HCT116 (cell line): ENCODE measurements at regions not wholly inside any gene's neighbourhood (a gene's known extent, or its start where the extent isn't known, plus 50 kb on each side); places are given as distances from the start of the nearest gene placed in this dataset.

Source experiments
- ATAC-seq: fragments of 200-7000 bp; cut with Tn5 transposase; 2 replicates; pipeline ENCODE4 v1.9.1; 2020; ENCODE audit warnings: mild to moderate bottlenecking, moderate library complexity
- BruUV-seq: library from RNA; stranded (reverse); fragments of 400-500 nt; replicated peaks from 2 replicates; lab custom pipeline; 2021; lab: Mats Ljungman, UMichigan
- CTCF ChIA-PET: fragments of 300-600 bp; sonication (Branson Sonifier 250); formaldehyde crosslinking; loops from one replicate; lab custom pipeline; 2021; ENCODE audit warnings: antibody characterized with exemption; lab: Charles Lee
- POLR2A ChIA-PET: fragments of 300-600, 350-600 bp; sonication (Branson Sonifier 250); formaldehyde crosslinking; loops from one replicate; lab custom pipeline; 2021; ENCODE audit warnings: antibody characterized with exemption; lab: Charles Lee
- RAD21 ChIA-PET, 2 experiments: fragments of 300-600 bp; sonication (Branson Sonifier 250); formaldehyde crosslinking; loops; one replicate each; lab custom pipeline; 2023; ENCODE audit warnings: low total read pairs in 2 of 2; ENCODE audit not compliant: uncharacterized antibody in 2 of 2, unreplicated experiment in 2 of 2, low non-redundant PET in 1 of 2; lab: Charles Lee
- DNase-seq: peaks from one replicate; pipeline ENCODE4 v3.0.0-alpha.2; 2010; ENCODE audit warnings: low read depth, low spot score
- H2AFZ ChIP-seq: fragments of 200-600 bp; shearing (Covaris generic), sonication (generic); 2 replicates; pipeline ENCODE4 v1.6.1; 2017; ENCODE audit warnings: low read depth, mixed run types, mixed read lengths, antibody characterized with exemption, low read length; ENCODE audit not compliant: poor library complexity, severe bottlenecking
- H3K27ac ChIP-seq: 2 replicates; pipeline ENCODE4 v1.5.1; 2012; ENCODE audit warnings: low read depth, low read length
- H3K27me3 ChIP-seq: fragments of 200-600 bp; sonication (generic); 2 replicates; pipeline ENCODE4 v1.6.1; 2016; ENCODE audit warnings: mixed run types, low read length, mixed read lengths; ENCODE audit not compliant: insufficient read depth
- H3K36me3 ChIP-seq, 2 experiments: fragments of 200-500 bp in 1 of 2; fragments of 200-600 bp in 1 of 2; sonication (Bioruptor generic) in 1 of 2; sonication (generic) in 1 of 2; 2 replicates each; pipeline versions ENCODE4 v1.5.1 to v1.6.1; 2014 to 2016; ENCODE audit warnings: low read length in 2 of 2, inconsistent platforms in 1 of 2, mixed read lengths in 1 of 2, mixed run types in 1 of 2; ENCODE audit not compliant: insufficient read depth in 2 of 2, control insufficient read depth in 1 of 2
- H3K4me1 ChIP-seq, 2 experiments: fragments of 200-600 bp in 1 of 2; sonication (generic) in 1 of 2; 2 replicates each; pipeline versions ENCODE4 v1.5.1 to v1.6.1; 2012 to 2017; ENCODE audit warnings: low read length in 2 of 2, inconsistent platforms in 1 of 2, mild to moderate bottlenecking in 1 of 2, mixed read lengths in 1 of 2, mixed run types in 1 of 2, moderate library complexity in 1 of 2; ENCODE audit not compliant: insufficient read depth in 2 of 2, control insufficient read depth in 1 of 2
- H3K4me2 ChIP-seq: fragments of 200-600 bp; sonication (generic); 2 replicates; pipeline ENCODE4 v1.6.1; 2017; ENCODE audit warnings: mixed run types, low read length, mixed read lengths
- H3K4me3 ChIP-seq, 2 experiments: fragments of 200-600 bp in 1 of 2; sonication (generic) in 1 of 2; replicated peaks in 1 of 2; 2 replicates each; pipeline ENCODE4 v1.5.1; 2011 to 2016; ENCODE audit warnings: low read length in 2 of 2, control low read depth in 1 of 2, low read depth in 1 of 2, mild to moderate bottlenecking in 1 of 2, mixed read lengths in 1 of 2, mixed run types in 1 of 2
- H3K79me2 ChIP-seq: fragments of 200-600 bp; sonication (generic); 2 replicates; pipeline ENCODE4 v1.6.1; 2017; ENCODE audit warnings: mild to moderate bottlenecking, mixed run types, low read length, moderate library complexity, mixed read lengths; ENCODE audit not compliant: insufficient read depth
- H3K9ac ChIP-seq: fragments of 200-600 bp; sonication (generic); 2 replicates; pipeline ENCODE4 v1.6.1; 2016; ENCODE audit warnings: low read length, mixed read lengths
- H3K9me2 ChIP-seq: fragments of 200-600 bp; sonication (generic), shearing (Covaris generic); 2 replicates; pipeline ENCODE4 v1.6.1; 2017; ENCODE audit warnings: mixed run types, mild to moderate bottlenecking, moderate library complexity; ENCODE audit not compliant: insufficient read depth
- H3K9me3 ChIP-seq, 2 experiments: fragments of 200-500 bp in 1 of 2; fragments of 200-600 bp in 1 of 2; sonication (Bioruptor generic) in 1 of 2; sonication (generic) in 1 of 2; 2 replicates each; pipeline ENCODE4 v1.6.1; 2014 to 2017; ENCODE audit warnings: low read length in 2 of 2, mixed read lengths in 2 of 2, inconsistent platforms in 1 of 2, low read depth in 1 of 2, mild to moderate bottlenecking in 1 of 2, mixed run types in 1 of 2, moderate library complexity in 1 of 2; ENCODE audit not compliant: control insufficient read depth in 1 of 2, insufficient read depth in 1 of 2
- H4K20me1 ChIP-seq: fragments of 200-600 bp; sonication (generic), shearing (Covaris generic); 2 replicates; pipeline ENCODE4 v1.6.1; 2017; ENCODE audit warnings: mixed run types, mild to moderate bottlenecking, moderate library complexity; ENCODE audit not compliant: insufficient read depth
- ATF3 ChIP-seq: IDR thresholded peaks from 2 replicates; pipeline ENCODE4 v1.6.1; 2012
- CBX3 ChIP-seq: IDR thresholded peaks from 2 replicates; pipeline ENCODE4 v1.6.1; 2012; ENCODE audit warnings: low read depth
- EGR1 ChIP-seq: IDR thresholded peaks from 2 replicates; pipeline ENCODE4 v1.6.1; 2012; ENCODE audit warnings: low read depth
- ELF1 ChIP-seq: IDR thresholded peaks from 2 replicates; pipeline ENCODE4 v1.6.1; 2012; ENCODE audit warnings: low read depth, borderline replicate concordance
- EZH2 ChIP-seq: fragments of 200-600 bp; sonication (generic); IDR thresholded peaks from 2 replicates; pipeline ENCODE4 v1.6.1; 2017; ENCODE audit warnings: antibody characterized with exemption, mixed run types
- EZH2phosphoT487 ChIP-seq: fragments of 200-600 bp; IDR thresholded peaks from 2 replicates; pipeline ENCODE4 v1.6.1; 2018; ENCODE audit warnings: antibody characterized with exemption, borderline replicate concordance
- JUND ChIP-seq: IDR thresholded peaks from 2 replicates; pipeline ENCODE4 v1.6.1; 2012
- MAX ChIP-seq: IDR thresholded peaks from 2 replicates; pipeline ENCODE4 v1.6.1; 2012
- POLR2A ChIP-seq: IDR thresholded peaks from 2 replicates; pipeline ENCODE4 v1.7.0; 2011; ENCODE audit warnings: borderline replicate concordance; ENCODE audit not compliant: insufficient read depth, insufficient read length; ENCODE audit errors: extremely low read depth
- POLR2AphosphoS5 ChIP-seq: IDR thresholded peaks from 2 replicates; pipeline ENCODE4 v1.6.1; 2011; ENCODE audit warnings: mild to moderate bottlenecking, low read depth, low read length, moderate library complexity
- REST ChIP-seq: IDR thresholded peaks from 2 replicates; pipeline ENCODE4 v1.6.1; 2012; ENCODE audit warnings: low read depth
- SP1 ChIP-seq: IDR thresholded peaks from 2 replicates; pipeline ENCODE4 v1.6.1; 2012; ENCODE audit warnings: low read depth
- SRF ChIP-seq: IDR thresholded peaks from 2 replicates; pipeline ENCODE4 v1.6.1; 2012; ENCODE audit warnings: low read depth
- TCF7L2 ChIP-seq: IDR thresholded peaks from 2 replicates; pipeline ENCODE4 v1.7.0; 2011; ENCODE audit warnings: borderline replicate concordance, inconsistent platforms; ENCODE audit not compliant: insufficient read depth, insufficient read length; ENCODE audit errors: extremely low read depth
- YY1 ChIP-seq: IDR thresholded peaks from 2 replicates; pipeline ENCODE4 v1.6.1; 2011; ENCODE audit warnings: low read length, low read depth, moderate library complexity, mild to moderate bottlenecking; ENCODE audit not compliant: insufficient replicate concordance; ENCODE audit errors: extremely low read depth
- ZFX ChIP-seq: fragments of 450-650 bp; IDR thresholded peaks from 2 replicates; pipeline ENCODE4 v1.6.1; 2017
- intact Hi-C: fragments of 100-400 bp; cut with micrococcal nuclease; formaldehyde crosslinking; loops from 2 replicates; pipeline ENCODE4 v1.10.0; 2022

GRCh38 chr7:79979437-79979836 lies 155.2 kb upstream of the GNAI1 start:
- ATAC-seq = no peak
- BruUV-seq = no TSS peak
- Histone ChIP-seq H3K4me3 (no peak overlapping the region), H3K4me2 (no peak overlapping the region), H3K9me3 (no peaks in the 10 kb centered on the region), H3K79me2 (no peaks in the 10 kb centered on the region), H3K9ac (no peak overlapping the region), H2AFZ (no peak overlapping the region), H3K36me3 (no peaks in the 10 kb centered on the region), H3K9me2 (no peaks in the 10 kb centered on the region), H3K4me1 (no peaks in the 10 kb centered on the region), H3K27me3 (no peaks in the 10 kb centered on the region), H4K20me1 (no peaks in the 10 kb centered on the region), H3K27ac (no peak overlapping the region)
- CTCF ChIA-PET = no interaction called here
- RAD21 ChIA-PET = no interaction called here
- TF ChIP-seq ZFX (no peak), ELF1 (no peak), TCF7L2 (no peak), EZH2phosphoT487 (no peak), SRF (no peak), EZH2 (no peak), POLR2A (no peak), EGR1 (no peak), POLR2AphosphoS5 (no peak), MAX (no peak), CBX3 (no peak)
- no peak for DNase-seq
- POLR2A ChIA-PET = no interaction called here
- intact Hi-C loops = no loop called here

- no peak overlapping the region for H2AFZ ChIP-seq
- H3K4me3 ChIP-seq = no peak overlapping the region
- no peaks in the 10 kb centered on the region for H3K9me2 ChIP-seq
- no peak overlapping the region for H3K4me2 ChIP-seq
- BruUV-seq = no TSS peak
- ChIA-PET CTCF (no interaction called here), RAD21 (no interaction called here), POLR2A (no interaction called here)
- no peaks in the 10 kb centered on the region for H3K4me1 ChIP-seq
- no peaks in the 10 kb centered on the region for H3K79me2 ChIP-seq
- no peaks in the 10 kb centered on the region for H3K36me3 ChIP-seq
- intact Hi-C loops = no loop called here
- H4K20me1 ChIP-seq = no peaks in the 10 kb centered on the region
- H3K9me3 ChIP-seq = no peaks in the 10 kb centered on the region
- no peak overlapping the region for H3K27ac ChIP-seq
- DNase-seq (no peak), ATAC-seq (no peak)
- H3K27me3 ChIP-seq = no peaks in the 10 kb centered on the region
- H3K9ac ChIP-seq = no peak overlapping the region
- TF ChIP-seq SRF (no peak), POLR2AphosphoS5 (no peak), YY1 (no peak), EZH2phosphoT487 (no peak), ELF1 (no peak), JUND (no peak), REST (no peak), TCF7L2 (no peak), ATF3 (no peak), SP1 (no peak)
Observed at GRCh38 chr7:79977481-79977880, 157.2 kb upstream of the GNAI1 start.
